H9 (cell line): ENCODE measurements at regions not wholly inside any gene's neighbourhood (a gene's known extent, or its start where the extent isn't known, plus 50 kb on each side); places are given as distances from the start of the nearest gene placed in this dataset.

ENCODE experiments used
- DNase-seq: peaks from one replicate; pipeline ENCODE4 v3.0.0-alpha.2; 2017
- H2AFZ ChIP-seq: one replicate; pipeline ENCODE4 v1.6.1; 2013; ENCODE audit warnings: mild to moderate bottlenecking, low read length, control low read depth, moderate library complexity
- H2AK5ac ChIP-seq: 2 replicates; pipeline ENCODE4 v1.6.1; 2013; ENCODE audit warnings: low read length, control low read depth, mixed read lengths; ENCODE audit not compliant: insufficient read length
- H2BK120ac ChIP-seq: one replicate; pipeline ENCODE4 v1.6.1; 2013; ENCODE audit warnings: low read depth, mild to moderate bottlenecking, low read length, control low read depth, inconsistent platforms; ENCODE audit not compliant: poor library complexity, severe bottlenecking
- H2BK12ac ChIP-seq: 2 replicates; pipeline ENCODE4 v1.6.1; 2013; ENCODE audit warnings: low read length, control low read depth, mixed read lengths, low read depth; ENCODE audit not compliant: insufficient read length
- H2BK15ac ChIP-seq: 2 replicates; pipeline ENCODE4 v1.6.1; 2013; ENCODE audit warnings: low read depth, low read length, control low read depth
- H2BK20ac ChIP-seq: one replicate; pipeline ENCODE4 v1.6.1; 2013; ENCODE audit warnings: low read depth, mild to moderate bottlenecking, low read length, control low read depth, inconsistent platforms; ENCODE audit not compliant: poor library complexity, severe bottlenecking
- H2BK5ac ChIP-seq: 2 replicates; pipeline ENCODE4 v1.6.1; 2013; ENCODE audit warnings: low read length, control low read depth, mixed read lengths; ENCODE audit not compliant: insufficient read length
- H3K14ac ChIP-seq: 2 replicates; pipeline ENCODE4 v1.6.1; 2013; ENCODE audit warnings: low read length, control low read depth; ENCODE audit not compliant: insufficient read depth
- H3K18ac ChIP-seq: 2 replicates; pipeline ENCODE4 v1.6.1; 2013; ENCODE audit warnings: low read depth, mild to moderate bottlenecking, mixed read lengths, low read length, control low read depth; ENCODE audit not compliant: insufficient read length
- H3K23ac ChIP-seq: 2 replicates; pipeline ENCODE4 v1.6.1; 2013; ENCODE audit warnings: low read length, control low read depth, mixed read lengths, low read depth; ENCODE audit not compliant: insufficient read length
- H3K23me2 ChIP-seq: 2 replicates; pipeline ENCODE4 v1.6.1; 2013; ENCODE audit warnings: low read depth, mild to moderate bottlenecking, mixed read lengths, low read length, control low read depth; ENCODE audit not compliant: insufficient read length, poor library complexity, severe bottlenecking
- H3K27ac ChIP-seq: 2 replicates; pipeline ENCODE4 v1.5.1; 2013; ENCODE audit warnings: low read length, control low read depth, mixed read lengths, low read depth; ENCODE audit not compliant: insufficient read length
- H3K27me3 ChIP-seq: 2 replicates; pipeline ENCODE4 v1.6.1; 2013; ENCODE audit warnings: low read length, control low read depth, inconsistent platforms; ENCODE audit not compliant: insufficient read depth
- H3K4ac ChIP-seq: 2 replicates; pipeline ENCODE4 v1.6.1; 2013; ENCODE audit warnings: low read depth, mild to moderate bottlenecking, control low read depth, inconsistent platforms, low read length, moderate library complexity
- H3K4me1 ChIP-seq: 2 replicates; pipeline ENCODE4 v1.6.1; 2013; ENCODE audit warnings: low read length, control low read depth, inconsistent platforms; ENCODE audit not compliant: insufficient read depth
- H3K4me2 ChIP-seq: 2 replicates; pipeline ENCODE4 v1.6.1; 2013; ENCODE audit warnings: low read length, control low read depth, mixed read lengths; ENCODE audit not compliant: insufficient read length, insufficient read depth
- H3K56ac ChIP-seq: 2 replicates; pipeline ENCODE4 v1.6.1; 2013; ENCODE audit warnings: low read depth, mild to moderate bottlenecking, mixed read lengths, low read length, control low read depth; ENCODE audit not compliant: insufficient read length
- H3K79me1 ChIP-seq: 2 replicates; pipeline ENCODE4 v1.6.1; 2013; ENCODE audit warnings: low read depth, mild to moderate bottlenecking, moderate library complexity, low read length, control low read depth, inconsistent platforms; ENCODE audit not compliant: insufficient read depth, poor library complexity, severe bottlenecking
- H3K79me2 ChIP-seq: 2 replicates; pipeline ENCODE4 v1.6.1; 2013; ENCODE audit warnings: low read length, control low read depth, inconsistent platforms; ENCODE audit not compliant: insufficient read depth
- H3K9ac ChIP-seq: 2 replicates; pipeline ENCODE4 v1.6.1; 2013; ENCODE audit warnings: low read length, control low read depth, mixed read lengths; ENCODE audit not compliant: insufficient read length; ENCODE audit errors: extremely low read depth
- H3K9me3 ChIP-seq: one replicate; pipeline ENCODE4 v1.6.1; 2013; ENCODE audit warnings: low read depth, low read length, inconsistent platforms; ENCODE audit not compliant: control insufficient read depth
- H3T11ph ChIP-seq: one replicate; pipeline ENCODE4 v1.6.1; 2013; ENCODE audit warnings: mild to moderate bottlenecking, low read length, control low read depth, inconsistent platforms
- H4K20me1 ChIP-seq: one replicate; pipeline ENCODE4 v1.6.1; 2013; ENCODE audit not compliant: control insufficient read depth, insufficient read length, insufficient read depth
- H4K5ac ChIP-seq: 2 replicates; pipeline ENCODE4 v1.6.1; 2013; ENCODE audit warnings: low read depth, mild to moderate bottlenecking, mixed read lengths, low read length, control low read depth; ENCODE audit not compliant: insufficient read length
- H4K8ac ChIP-seq: replicated peaks from 2 replicates; pipeline ENCODE4 v1.6.1; 2013; ENCODE audit warnings: low read length, control low read depth, mixed read lengths, low read depth; ENCODE audit not compliant: insufficient read length
- H4K91ac ChIP-seq: 2 replicates; pipeline ENCODE4 v1.6.1; 2013; ENCODE audit warnings: low read depth, mild to moderate bottlenecking, moderate library complexity, mixed read lengths, low read length, control low read depth; ENCODE audit not compliant: insufficient read length
- H3K27ac Mint-ChIP-seq, 3 experiments: 2 replicates in 2 of 3; 3 replicates in 1 of 3; pipeline ENCODE4 v1.8.0; 2020 to 2021; ENCODE audit warnings: mixed read lengths in 3 of 3, mild to moderate bottlenecking in 1 of 3, moderate library complexity in 1 of 3
- H3K27me3 Mint-ChIP-seq: 2 replicates; pipeline ENCODE4 v1.8.0; 2021; ENCODE audit warnings: low read depth, mild to moderate bottlenecking, moderate library complexity, mixed read lengths
- H3K36me3 Mint-ChIP-seq, 3 experiments: 2 replicates in 2 of 3; 3 replicates in 1 of 3; pipeline ENCODE4 v1.8.0; 2020 to 2021; ENCODE audit warnings: low read depth in 3 of 3, mixed read lengths in 3 of 3; ENCODE audit not compliant: insufficient read depth in 1 of 3
- H3K4me1 Mint-ChIP-seq, 2 experiments: 2 replicates each; pipeline ENCODE4 v1.8.0; 2020; ENCODE audit warnings: mixed read lengths in 2 of 2
- H3K4me3 Mint-ChIP-seq, 2 experiments: 2 replicates in 1 of 2; 3 replicates in 1 of 2; pipeline ENCODE4 v1.8.0; 2020 to 2021; ENCODE audit warnings: mild to moderate bottlenecking in 2 of 2, mixed read lengths in 2 of 2, moderate library complexity in 1 of 2
- H3K9me3 Mint-ChIP-seq, 2 experiments: 2 replicates in 1 of 2; 3 replicates in 1 of 2; pipeline ENCODE4 v1.8.0; 2020; ENCODE audit warnings: mild to moderate bottlenecking in 2 of 2, mixed read lengths in 2 of 2, moderate library complexity in 1 of 2
- CTCF ChIP-seq: fragments of 200-600 bp; sonication (generic); conservative IDR thresholded peaks from 3 replicates; pipeline ENCODE4 v1.8.0; 2021; ENCODE audit warnings: antibody characterized with exemption, mild to moderate bottlenecking
- WGBS: extraction: QIAGEN DNeasy Blood & Tissue Kit; methylation state at CpG from one replicate; pipeline ENCODE4 v1.1.7; 2013; ENCODE audit warnings: missing lambda C conversion rate, low lambda C conversion rate, mixed read lengths; ENCODE audit not compliant: insufficient read length; ENCODE audit errors: extremely low coverage; 5-methylcytosine and 5-hydroxymethylcytosine counted together

GRCh38 chr22:48942698-48943566 lies 884.7 kb downstream of the BRD1 start:
- no peak overlapping the region for H4K91ac ChIP-seq
- no peaks in the 10 kb centered on the region for H3K9me3 Mint-ChIP-seq
- H3K79me1 ChIP-seq, result no peaks in the 10 kb centered on the region
- no peak overlapping the region for H2AK5ac ChIP-seq
- no peak overlapping the region for H2BK5ac ChIP-seq
- no peaks in the 10 kb centered on the region for H4K20me1 ChIP-seq
- WGBS, result no CpG with 5 or more reads among the region's 21 CpGs
- H3K36me3 Mint-ChIP-seq, result peaks cover 0 to 4% (median 0%) of the 10 kb centered on the region in 3 experiments; a peak in 1 of 7 replicates
- no peak overlapping the region for H3K18ac ChIP-seq
- H3K9ac ChIP-seq, result no peak overlapping the region
- H3K27ac ChIP-seq, result no peak overlapping the region
- H4K5ac ChIP-seq, result no peak overlapping the region
- H2BK20ac ChIP-seq, result no peak overlapping the region
- H3K9me3 ChIP-seq, result no peaks in the 10 kb centered on the region
- no peaks in the 10 kb centered on the region for H3K79me2 ChIP-seq
- H3K23me2 ChIP-seq, result no peaks in the 10 kb centered on the region
- H3K56ac ChIP-seq, result no peak overlapping the region
- no peak overlapping the region for H3T11ph ChIP-seq
- no peak overlapping the region for H2BK15ac ChIP-seq
- no peak overlapping the region for H2AFZ ChIP-seq
- H3K4me1 Mint-ChIP-seq, result 0 out of 4 replicates have a peak, but pooled peaks cover 0 to 2% of the 10 kb centered on the region in 2 experiments
- no peak overlapping the region for H3K4ac ChIP-seq
- no peak overlapping the region for H3K23ac ChIP-seq
- H3K4me1 ChIP-seq, result no peaks in the 10 kb centered on the region
- peaks cover 11% of the 10 kb centered on the region for H3K27me3 Mint-ChIP-seq
- no peak overlapping the region for H2BK120ac ChIP-seq
- DNase-seq, result peak; percentile 10
- no peak for TF ChIP-seq CTCF
- no peaks in the 10 kb centered on the region for H3K27me3 ChIP-seq
- no peak overlapping the region for H3K14ac ChIP-seq
- H3K27ac Mint-ChIP-seq, result no peak overlapping the region
- H4K8ac ChIP-seq, result no peak overlapping the region
- no peak overlapping the region for H3K4me2 ChIP-seq
- H2BK12ac ChIP-seq, result no peak overlapping the region
- no peak overlapping the region for H3K4me3 Mint-ChIP-seq
